ENCODE measurements at regions not wholly inside any gene's neighbourhood (a gene's known extent, or its start where the extent isn't known, plus 50 kb on each side); places are given as distances from the start of the nearest gene placed in this dataset.

DNA sequence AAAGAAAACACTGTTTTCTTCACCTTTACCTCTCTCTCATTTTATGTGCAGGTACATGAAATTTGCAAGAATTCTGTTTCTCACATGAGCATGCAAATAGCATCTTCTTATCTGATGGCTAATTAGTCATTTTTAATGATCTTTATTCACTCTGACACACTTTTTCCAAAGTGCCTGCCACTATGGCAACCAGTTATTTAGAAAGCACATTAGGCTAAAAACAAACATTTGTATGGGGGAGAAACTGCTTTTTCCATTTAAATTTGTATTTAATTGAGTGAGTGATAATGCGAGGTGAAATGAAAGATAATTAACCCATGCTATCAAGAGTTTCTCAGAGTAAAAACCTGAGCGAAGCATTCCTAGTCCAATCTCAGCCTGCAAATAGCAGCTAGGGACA, 365.0 kb downstream of the MAT2B start:
- no peak for TF ChIP-seq RAD21 (conservative IDR thresholded peaks at IDR 0.05)
- TF ChIP-seq, protein P1, sequence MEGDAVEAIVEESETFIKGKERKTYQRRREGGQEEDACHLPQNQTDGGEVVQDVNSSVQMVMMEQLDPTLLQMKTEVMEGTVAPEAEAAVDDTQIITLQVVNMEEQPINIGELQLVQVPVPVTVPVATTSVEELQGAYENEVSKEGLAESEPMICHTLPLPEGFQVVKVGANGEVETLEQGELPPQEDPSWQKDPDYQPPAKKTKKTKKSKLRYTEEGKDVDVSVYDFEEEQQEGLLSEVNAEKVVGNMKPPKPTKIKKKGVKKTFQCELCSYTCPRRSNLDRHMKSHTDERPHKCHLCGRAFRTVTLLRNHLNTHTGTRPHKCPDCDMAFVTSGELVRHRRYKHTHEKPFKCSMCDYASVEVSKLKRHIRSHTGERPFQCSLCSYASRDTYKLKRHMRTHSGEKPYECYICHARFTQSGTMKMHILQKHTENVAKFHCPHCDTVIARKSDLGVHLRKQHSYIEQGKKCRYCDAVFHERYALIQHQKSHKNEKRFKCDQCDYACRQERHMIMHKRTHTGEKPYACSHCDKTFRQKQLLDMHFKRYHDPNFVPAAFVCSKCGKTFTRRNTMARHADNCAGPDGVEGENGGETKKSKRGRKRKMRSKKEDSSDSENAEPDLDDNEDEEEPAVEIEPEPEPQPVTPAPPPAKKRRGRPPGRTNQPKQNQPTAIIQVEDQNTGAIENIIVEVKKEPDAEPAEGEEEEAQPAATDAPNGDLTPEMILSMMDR (IDR thresholded peaks at IDR 0.05; ENCODE audit: poor library complexity, severe bottlenecking): no peak
- no peak for TF ChIP-seq EZH2 (IDR thresholded peaks at IDR 0.05; ENCODE audit: borderline replicate concordance, insufficient read depth, low read length, poor library complexity, severe bottlenecking)
- TF ChIP-seq EP300 (conservative IDR thresholded peaks at IDR 0.05; ENCODE audit: poor library complexity, severe bottlenecking): no peak
- no peak for TF ChIP-seq TAF1 (IDR thresholded peaks at IDR 0.05; ENCODE audit: low read depth)
